HG03097 (cell line): ENCODE measurements at regions not wholly inside any gene's neighbourhood (a gene's known extent, or its start where the extent isn't known, plus 50 kb on each side); places are given as distances from the start of the nearest gene placed in this dataset.
"Not testable (repeated sequence)": the region's sequence is repeated elsewhere in the genome, so short reads cannot be mapped to it uniquely, and the experiment has no call there.

ENCODE experiments used
- ATAC-seq: cut with Tn5 transposase; IDR thresholded peaks from one replicate; pipeline ENCODE4 v1.9.1; 2021; ENCODE audit not compliant: unreplicated experiment, low FRiP score

DNA sequence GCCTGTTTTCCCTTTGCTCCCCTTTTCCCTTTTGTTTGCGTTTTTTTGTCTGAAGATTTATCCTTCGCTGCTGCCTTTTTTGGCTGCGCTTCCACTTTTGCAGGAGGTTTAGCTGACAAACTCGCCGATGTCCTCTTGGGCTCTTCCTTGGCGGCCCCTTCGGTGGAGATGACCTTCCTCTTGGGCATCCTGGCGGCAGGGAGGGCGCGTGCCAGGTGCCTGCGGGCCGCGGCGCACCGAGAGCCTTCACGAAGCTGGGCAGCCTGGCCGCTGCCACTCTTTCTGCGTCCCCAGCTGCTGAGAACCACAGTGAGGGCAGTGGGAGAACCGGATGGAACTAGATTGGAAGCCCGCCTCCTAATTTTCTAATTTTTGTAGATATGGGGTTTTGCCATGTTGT is 197.1 kb upstream of the C2CD4B start:
- ATAC-seq = no peak

GRCh38 chr15:62362608-62363007 is 197.5 kb upstream of the C2CD4B start:
- ATAC-seq = no peak

- no peak for ATAC-seq
These were observed 198.8 kb upstream of the C2CD4B start for GRCh38 chr15:62363913-62364312.

DNA sequence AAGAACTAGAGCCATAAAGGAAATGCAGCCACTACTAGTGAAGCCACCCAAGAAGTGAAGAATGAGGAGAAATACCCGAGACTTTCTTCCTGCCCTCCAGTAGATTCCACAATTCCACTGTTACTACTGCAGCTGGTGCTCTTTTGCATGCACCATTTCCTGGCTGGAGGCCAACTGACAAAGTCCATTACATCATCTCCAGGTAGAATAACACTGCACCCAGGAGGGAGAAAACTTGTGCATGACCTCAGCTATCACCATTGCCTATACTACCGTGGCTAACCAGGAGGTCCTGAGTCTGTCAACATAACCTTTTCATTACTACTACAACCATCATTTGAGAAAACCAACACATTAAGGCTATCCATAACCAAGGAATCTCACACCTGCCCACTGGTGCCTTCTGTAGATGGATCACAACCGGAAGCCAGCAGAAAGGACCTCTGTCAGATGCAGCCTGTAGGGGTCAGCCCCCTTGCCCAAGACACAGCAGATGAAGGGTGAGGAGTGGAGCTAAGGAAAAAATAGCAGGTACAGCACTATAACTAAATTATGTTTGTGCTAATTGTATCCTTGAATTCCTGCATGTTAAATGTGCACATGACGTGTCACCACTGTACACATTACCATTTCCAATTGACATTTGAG is 200.8 kb upstream of the C2CD4B start:
- no peak for ATAC-seq

GRCh38 chr15:62369454-62369853 is 204.4 kb upstream of the C2CD4B start:
- no peak for ATAC-seq

GRCh38 chr15:62371683-62372082 is 206.6 kb upstream of the C2CD4B start:
- not testable (repeated sequence) for ATAC-seq

GRCh38 chr15:62377736-62378480 is 212.8 kb upstream of the C2CD4B start:
- ATAC-seq = no peak

DNA sequence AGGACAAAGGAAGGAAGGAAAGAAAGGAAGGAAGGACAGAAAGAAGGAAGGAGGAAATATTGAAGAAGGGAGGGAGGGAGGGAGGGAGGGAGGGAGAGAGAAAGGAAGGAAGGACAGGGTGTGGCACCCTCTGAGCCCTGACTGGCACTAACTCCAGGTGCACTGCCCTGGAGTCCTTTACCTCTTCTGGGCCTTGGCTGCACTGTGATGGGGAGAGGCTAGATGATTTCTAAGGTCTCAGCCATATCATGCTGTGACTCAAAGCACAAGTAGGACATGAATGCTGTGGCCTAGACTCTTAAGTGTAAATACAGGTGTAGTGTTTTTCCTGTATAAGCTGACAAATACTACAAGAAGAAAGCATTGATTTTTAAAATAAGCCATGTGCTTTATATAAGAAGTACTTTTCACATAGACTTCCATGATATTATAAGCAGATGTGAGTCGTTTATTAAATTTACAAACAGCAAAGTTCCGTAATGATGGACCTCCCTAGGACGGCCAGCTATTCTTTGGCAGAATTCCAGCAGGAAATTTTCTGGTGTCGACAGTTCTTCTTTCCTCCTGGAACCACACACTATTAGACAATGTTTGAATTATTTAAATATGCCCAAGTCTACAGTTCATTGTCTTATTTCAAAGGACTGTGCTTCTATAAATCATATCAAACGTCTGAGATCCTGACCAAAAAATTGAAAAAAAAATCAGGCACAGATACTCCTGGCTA is 213.8 kb upstream of the C2CD4B start:
- no peak for ATAC-seq

DNA sequence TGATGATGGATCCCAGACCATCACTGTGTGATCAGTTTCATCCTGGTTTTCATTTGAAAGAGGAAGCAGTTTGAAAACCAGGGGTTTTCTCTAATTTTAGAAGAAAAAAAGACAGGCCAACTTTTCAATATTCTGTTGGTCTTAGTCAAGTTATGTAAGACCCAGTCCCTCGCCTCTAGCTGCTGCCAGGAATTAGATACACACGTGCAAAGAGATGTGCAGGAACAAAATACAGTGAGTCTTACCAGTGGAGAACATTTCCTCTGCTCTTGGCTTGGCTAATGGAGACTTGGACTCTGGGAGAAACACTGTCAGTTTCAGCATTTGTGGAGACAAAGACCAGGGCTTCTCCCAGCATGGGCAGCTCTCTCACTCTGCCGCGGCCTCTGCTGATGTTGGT is 214.9 kb upstream of the C2CD4B start:
- ATAC-seq = no peak

- no peak for ATAC-seq
These were observed 217.0 kb upstream of the C2CD4B start for GRCh38 chr15:62382046-62382445.

DNA sequence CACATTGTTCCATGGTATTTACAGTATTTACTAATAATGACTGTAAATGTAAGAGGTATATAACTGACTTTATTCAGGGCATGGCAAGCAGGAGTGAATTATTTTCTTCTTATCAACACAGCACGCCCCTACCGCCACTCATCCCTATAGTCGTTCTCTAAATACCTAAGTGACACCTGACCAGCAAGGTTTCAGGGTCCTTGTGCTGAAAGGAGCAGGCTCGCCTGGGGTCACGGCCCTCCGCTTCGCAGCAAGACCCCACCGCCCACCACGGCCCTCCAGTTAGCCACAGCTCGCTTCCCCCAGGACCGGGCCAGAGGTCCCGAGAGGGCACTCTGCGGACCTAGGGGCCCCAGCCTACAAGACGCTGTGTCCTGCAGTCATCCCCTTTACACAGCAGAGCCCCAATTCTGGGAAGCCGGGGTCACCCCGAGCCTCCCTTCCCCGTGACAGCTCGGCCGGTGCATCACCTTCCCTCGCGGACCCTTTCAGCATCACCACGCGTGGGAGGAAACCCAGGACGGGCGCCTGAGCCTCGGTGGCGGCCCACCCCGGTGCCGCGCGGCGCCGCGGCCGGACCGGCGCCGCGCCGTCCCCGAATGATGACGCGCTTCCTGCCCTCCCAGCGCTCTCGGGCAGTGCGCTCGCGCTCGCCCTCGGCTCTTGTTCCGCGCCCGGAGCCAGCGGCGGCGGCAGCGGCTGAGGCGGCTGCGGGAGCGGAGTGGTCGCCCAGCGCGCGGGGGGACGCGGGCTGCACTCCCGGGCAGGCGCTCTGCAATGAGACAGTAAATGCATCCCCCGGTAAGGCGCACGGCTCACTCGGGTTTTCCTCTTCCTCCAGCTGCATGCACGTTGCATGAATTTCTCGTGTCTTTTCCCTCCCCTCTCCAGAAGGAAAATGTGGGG is 225.1 kb upstream of the C2CD4B start, which contains the start of gene TLN2:
TSS of gene TLN2 (plus strand) at position 666 of the 906 bp plus-strand sequence.
- ATAC-seq = peak; percentile 73

DNA sequence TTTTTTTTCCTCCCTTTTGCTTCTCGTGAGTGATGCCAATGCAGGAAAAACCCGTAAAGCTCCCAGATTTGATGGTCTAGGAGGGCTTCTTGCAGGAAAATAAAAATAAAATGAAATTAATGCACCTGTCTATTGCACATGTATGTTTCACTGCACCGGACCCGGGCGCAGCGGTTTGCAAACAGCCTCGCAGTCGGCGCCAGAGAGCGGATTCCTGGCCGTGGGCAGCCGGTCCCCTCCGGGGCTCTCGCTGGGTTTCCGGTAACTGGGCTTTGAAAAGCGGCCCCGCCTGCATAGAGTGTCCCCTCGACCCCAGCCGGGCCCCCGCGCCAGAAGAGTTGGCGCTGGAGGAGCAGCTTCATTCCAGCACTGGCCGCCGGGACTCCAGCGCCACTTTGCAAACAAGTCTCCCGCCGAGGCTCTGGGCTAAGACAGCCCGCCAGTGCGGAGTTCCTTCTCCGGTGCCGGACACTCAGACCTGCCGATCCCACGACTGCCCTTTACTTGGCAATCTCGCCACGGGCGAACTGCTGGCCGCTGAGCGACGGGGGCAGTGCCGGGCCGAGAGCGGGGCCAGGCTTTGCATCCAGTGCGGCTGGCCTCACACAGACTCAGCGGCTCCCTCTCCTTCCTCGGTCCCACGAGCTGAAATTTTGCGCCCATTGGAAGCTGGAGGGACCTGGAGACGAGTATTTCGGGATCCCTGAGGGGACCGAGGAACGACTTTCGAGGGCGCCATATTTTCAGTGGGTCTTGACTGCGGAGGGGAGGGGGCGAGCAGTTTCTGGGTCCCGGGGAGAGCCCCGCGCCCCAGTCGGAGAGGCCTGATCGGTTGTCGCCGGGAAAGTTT is 225.9 kb upstream of the C2CD4B start:
- ATAC-seq = no peak

DNA sequence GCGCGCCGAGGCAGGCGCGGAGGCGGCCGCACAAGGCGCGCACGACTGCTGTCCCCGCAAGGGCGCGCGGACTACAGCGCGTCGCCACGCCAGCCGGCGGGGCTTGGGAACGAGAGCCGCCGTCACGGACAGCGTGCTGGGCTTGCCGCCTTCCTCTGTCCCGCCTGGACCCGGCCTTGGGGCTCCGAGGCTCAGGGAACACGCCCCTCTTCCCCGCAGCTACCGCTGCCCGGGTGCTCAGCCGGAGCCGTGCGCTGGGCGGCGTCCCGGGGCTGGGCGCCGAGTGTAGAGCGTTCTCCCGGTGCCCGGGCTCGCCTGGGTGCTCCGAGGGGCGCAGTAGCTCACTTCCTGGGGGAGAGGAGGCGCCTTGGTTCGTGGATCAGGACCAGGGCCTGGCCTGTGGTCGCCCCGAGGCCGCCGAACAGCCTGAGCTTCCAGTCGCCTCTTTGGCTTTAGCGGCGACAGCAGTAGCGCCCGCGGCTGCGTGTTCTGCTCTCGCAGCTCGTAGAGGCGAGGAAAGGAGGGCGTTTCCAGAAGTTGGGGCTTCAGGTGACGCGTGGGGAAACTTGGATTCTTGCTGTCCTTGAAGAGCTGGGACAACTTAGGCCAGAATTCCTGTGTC is 226.7 kb upstream of the C2CD4B start:
- no peak for ATAC-seq

GRCh38 chr15:62392376-62392775 is 227.3 kb upstream of the C2CD4B start:
- ATAC-seq = no peak

GRCh38 chr15:62393196-62393595 is 228.1 kb upstream of the C2CD4B start:
- no peak for ATAC-seq

- ATAC-seq = no peak
These were observed 229.0 kb upstream of the C2CD4B start for GRCh38 chr15:62394079-62394478.

GRCh38 chr15:62400778-62401177 is 235.7 kb upstream of the C2CD4B start:
- no peak for ATAC-seq

DNA sequence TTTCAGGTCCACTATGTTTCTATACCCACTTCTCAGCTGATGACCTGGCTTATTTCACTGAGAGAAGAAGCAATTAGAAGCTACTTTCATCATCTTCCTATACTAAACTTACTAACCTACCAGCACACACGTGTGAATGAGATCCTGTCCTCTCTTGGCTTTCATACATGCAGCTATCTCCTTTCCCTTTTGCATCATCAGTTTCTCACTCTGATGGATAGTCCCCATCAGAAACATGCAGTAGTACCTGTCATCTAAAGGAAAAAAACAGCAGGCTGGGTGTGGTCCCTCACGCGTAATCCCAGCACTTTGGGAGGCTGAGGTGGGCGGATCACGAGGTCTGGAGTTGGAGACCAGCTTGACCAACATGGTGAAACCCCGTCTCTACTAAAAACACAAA is 237.6 kb upstream of the C2CD4B start:
- no peak for ATAC-seq

DNA sequence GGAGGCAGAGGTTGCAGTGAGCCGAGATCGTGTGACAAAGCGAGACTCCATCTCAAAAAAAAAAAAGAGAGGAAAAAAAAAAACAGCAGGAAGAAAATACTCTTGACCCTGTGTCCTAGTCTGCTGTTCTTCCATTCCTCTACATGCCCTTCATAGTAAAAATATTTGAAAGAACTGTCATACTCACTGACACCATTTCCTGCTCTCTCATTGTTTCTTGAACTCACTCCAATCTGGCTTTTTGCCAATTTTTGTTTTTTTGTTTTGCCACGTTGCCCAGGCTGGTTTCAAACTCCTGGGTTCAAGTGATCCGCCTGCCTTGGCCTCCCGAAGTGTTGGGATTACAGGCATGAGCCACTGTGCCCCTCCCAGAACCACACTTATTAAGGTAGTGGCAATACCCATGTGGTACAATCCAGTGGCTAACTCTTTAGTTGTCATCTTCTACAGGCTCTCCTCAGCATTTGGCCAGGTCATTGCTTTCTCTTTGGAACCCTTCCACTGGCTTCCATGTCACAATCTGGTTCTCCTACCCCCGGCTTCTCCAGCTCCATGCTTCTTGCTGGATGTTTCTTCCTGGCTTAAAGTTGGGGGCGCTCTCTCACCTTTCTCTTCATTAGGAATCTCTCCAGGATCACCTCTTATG is 238.2 kb upstream of the C2CD4B start:
- no peak for ATAC-seq
